ENCODE measurements at regions not wholly inside any gene's neighbourhood (a gene's known extent, or its start where the extent isn't known, plus 50 kb on each side); places are given as distances from the start of the nearest gene placed in this dataset.

- Histone ChIP-seq H2AFZ (ENCODE audit: low read length) (no peak overlapping the region), H4K20me1 (ENCODE audit: insufficient read depth, low read length) (no peaks in the 10 kb centered on the region), H3K4me3 (ENCODE audit: low read length) (no peak overlapping the region), H3K27ac (ENCODE audit: low read length) (no peak overlapping the region), H3K79me2 (ENCODE audit: low read length) (no peaks in the 10 kb centered on the region), H3K36me3 (replicated peaks; ENCODE audit: insufficient read depth, low read length) (no peaks in the 10 kb centered on the region), H3K9ac (ENCODE audit: low read length) (no peak overlapping the region), H3K9me2 (replicated peaks; ENCODE audit: insufficient read depth, low read length) (no peaks in the 10 kb centered on the region), H3K4me2 (ENCODE audit: low read depth, low read length) (no peak overlapping the region), H3F3A (ENCODE audit: insufficient read depth, low read length) (no peaks in the 10 kb centered on the region), H3K9me3 (replicated peaks; ENCODE audit: insufficient read depth, low read length) (no peaks in the 10 kb centered on the region), H3K4me1 (ENCODE audit: low read length) (no peaks in the 10 kb centered on the region), H3K27me3 (replicated peaks; ENCODE audit: insufficient read depth, low read length) (no peaks in the 10 kb centered on the region)
- no peak for DNase-seq
- TF ChIP-seq CTCF (IDR thresholded peaks at IDR 0.05; ENCODE audit: low read length), result no peak
- no peak for TF ChIP-seq EZH2 (optimal IDR thresholded peaks at IDR 0.05; ENCODE audit: low read depth, low read length)
- TF ChIP-seq EZH2phosphoT487 (IDR thresholded peaks at IDR 0.05; ENCODE audit: low read length), result no peak
These were observed 187.8 kb downstream of the TLE3 start for GRCh38 chr15:69909719-69910444.

GRCh38 chr15:69910514-69910913, 187.2 kb downstream of the TLE3 start:
- H4K20me1 ChIP-seq (ENCODE audit: insufficient read depth, low read length), result no peaks in the 10 kb centered on the region
- H3K4me1 ChIP-seq (ENCODE audit: low read length), result no peaks in the 10 kb centered on the region
- no peaks in the 10 kb centered on the region for H3K27me3 ChIP-seq (replicated peaks; ENCODE audit: insufficient read depth, low read length)

DNA sequence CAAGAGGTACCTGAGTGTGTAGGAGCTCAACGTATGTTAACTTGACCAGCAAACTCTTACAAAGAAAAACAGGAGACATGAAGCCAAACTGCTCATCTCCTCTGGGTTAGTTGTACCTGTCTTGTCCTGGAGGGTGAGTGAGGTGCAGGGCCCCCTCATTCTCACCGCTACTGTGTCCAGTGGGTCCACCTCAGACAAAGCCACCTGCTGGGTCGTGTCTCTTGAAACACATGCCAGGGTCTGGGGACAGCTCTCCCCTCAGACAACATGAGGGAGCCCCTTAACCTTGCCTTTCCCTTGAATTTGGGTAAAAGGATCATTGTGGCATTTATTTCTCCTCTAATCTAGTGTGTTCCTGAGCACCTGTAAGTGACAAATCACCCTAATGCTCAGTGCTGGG, 185.6 kb downstream of the TLE3 start:
- no peaks in the 10 kb centered on the region for H3K9me3 ChIP-seq (replicated peaks; ENCODE audit: insufficient read depth, low read length)
- DNase-seq, result no peak
- H2AFZ ChIP-seq (ENCODE audit: low read length), result no peak overlapping the region
- no peaks in the 10 kb centered on the region for H3K4me1 ChIP-seq (ENCODE audit: low read length)
- H3K79me2 ChIP-seq (ENCODE audit: low read length), result no peaks in the 10 kb centered on the region
- no peaks in the 10 kb centered on the region for H3K27me3 ChIP-seq (replicated peaks; ENCODE audit: insufficient read depth, low read length)
- H4K20me1 ChIP-seq (ENCODE audit: insufficient read depth, low read length), result no peaks in the 10 kb centered on the region
- no peak overlapping the region for H3K27ac ChIP-seq (ENCODE audit: low read length)
- no peak for TF ChIP-seq CTCF (IDR thresholded peaks at IDR 0.05; ENCODE audit: low read length)
- TF ChIP-seq EZH2phosphoT487 (IDR thresholded peaks at IDR 0.05; ENCODE audit: low read length), result no peak
- no peak for TF ChIP-seq EZH2 (optimal IDR thresholded peaks at IDR 0.05; ENCODE audit: low read depth, low read length)
- no peaks in the 10 kb centered on the region for H3K9me2 ChIP-seq (replicated peaks; ENCODE audit: insufficient read depth, low read length)
- H3K4me3 ChIP-seq (ENCODE audit: low read length), result no peak overlapping the region
- no peaks in the 10 kb centered on the region for H3K36me3 ChIP-seq (replicated peaks; ENCODE audit: insufficient read depth, low read length)
- no peaks in the 10 kb centered on the region for H3F3A ChIP-seq (ENCODE audit: insufficient read depth, low read length)
- no peak overlapping the region for H3K4me2 ChIP-seq (ENCODE audit: low read depth, low read length)
- no peak overlapping the region for H3K9ac ChIP-seq (ENCODE audit: low read length)

More at GRCh38 chr15:69910514-69910913, 187.2 kb downstream of the TLE3 start:
- no peak overlapping the region for H3K4me3 ChIP-seq (ENCODE audit: low read length)
- DNase-seq, result no peak
- no peak overlapping the region for H3K4me2 ChIP-seq (ENCODE audit: low read depth, low read length)
- no peaks in the 10 kb centered on the region for H3F3A ChIP-seq (ENCODE audit: insufficient read depth, low read length)
- no peak for TF ChIP-seq EZH2phosphoT487 (IDR thresholded peaks at IDR 0.05; ENCODE audit: low read length)
- TF ChIP-seq EZH2 (optimal IDR thresholded peaks at IDR 0.05; ENCODE audit: low read depth, low read length), result no peak
- no peak for TF ChIP-seq CTCF (IDR thresholded peaks at IDR 0.05; ENCODE audit: low read length)
- H3K9me2 ChIP-seq (replicated peaks; ENCODE audit: insufficient read depth, low read length), result no peaks in the 10 kb centered on the region
- H3K9ac ChIP-seq (ENCODE audit: low read length), result no peak overlapping the region
- H3K36me3 ChIP-seq (replicated peaks; ENCODE audit: insufficient read depth, low read length), result no peaks in the 10 kb centered on the region
- no peak overlapping the region for H2AFZ ChIP-seq (ENCODE audit: low read length)
- H3K79me2 ChIP-seq (ENCODE audit: low read length), result no peaks in the 10 kb centered on the region
- no peak overlapping the region for H3K27ac ChIP-seq (ENCODE audit: low read length)
- H3K9me3 ChIP-seq (replicated peaks; ENCODE audit: insufficient read depth, low read length), result no peaks in the 10 kb centered on the region

Data from MM.1S (cell line).